Mesenchymal stem cell (in vitro differentiated cells and primary cell): ENCODE measurements at regions not wholly inside any gene's neighbourhood (a gene's known extent, or its start where the extent isn't known, plus 50 kb on each side); places are given as distances from the start of the nearest gene placed in this dataset.

Experiments
- DNase-seq: peaks from one replicate; pipeline ENCODE4 v3.0.0-alpha.2; 2013
- H2AFZ ChIP-seq: one replicate; pipeline ENCODE4 v1.6.1; 2013; ENCODE audit warnings: low read depth, mild to moderate bottlenecking, control low read depth, inconsistent platforms, low read length, moderate library complexity
- H2AK5ac ChIP-seq: 2 replicates; pipeline ENCODE4 v1.6.1; 2013; ENCODE audit warnings: low read length, moderate library complexity, mild to moderate bottlenecking, inconsistent platforms; ENCODE audit not compliant: severe bottlenecking
- H2BK120ac ChIP-seq: one replicate; pipeline ENCODE4 v1.6.1; 2013; ENCODE audit warnings: low read depth, mild to moderate bottlenecking, inconsistent platforms, low read length, moderate library complexity
- H2BK12ac ChIP-seq, 2 experiments: one replicate each; pipeline ENCODE4 v1.6.1; 2013; ENCODE audit warnings: inconsistent platforms in 2 of 2, low read length in 2 of 2, mild to moderate bottlenecking in 2 of 2, moderate library complexity in 2 of 2, control low read depth in 1 of 2
- H2BK15ac ChIP-seq: one replicate; pipeline ENCODE4 v1.6.1; 2013; ENCODE audit warnings: mild to moderate bottlenecking, low read depth, inconsistent platforms; ENCODE audit not compliant: poor library complexity, severe bottlenecking
- H2BK5ac ChIP-seq: 2 replicates; pipeline ENCODE4 v1.6.1; 2013; ENCODE audit warnings: low read depth, mild to moderate bottlenecking, low read length, control low read depth, inconsistent platforms; ENCODE audit not compliant: poor library complexity, severe bottlenecking
- H3K14ac ChIP-seq, 2 experiments: one replicate each; pipeline ENCODE4 v1.6.1; 2013; ENCODE audit warnings: inconsistent platforms in 2 of 2, low read length in 2 of 2, control low read depth in 1 of 2, mild to moderate bottlenecking in 1 of 2, moderate library complexity in 1 of 2
- H3K18ac ChIP-seq, 2 experiments: one replicate each; pipeline ENCODE4 v1.6.1; 2013; ENCODE audit warnings: inconsistent platforms in 2 of 2, low read length in 2 of 2, control low read depth in 1 of 2, low read depth in 1 of 2, mild to moderate bottlenecking in 1 of 2
- H3K23ac ChIP-seq, 2 experiments: one replicate each; pipeline ENCODE4 v1.6.1; 2013; ENCODE audit warnings: inconsistent platforms in 2 of 2, low read length in 2 of 2, mild to moderate bottlenecking in 2 of 2, moderate library complexity in 2 of 2, control low read depth in 1 of 2
- H3K27ac ChIP-seq: 2 replicates; pipeline ENCODE4 v1.5.1; 2013; ENCODE audit warnings: mild to moderate bottlenecking, moderate library complexity, low read length, control low read depth, inconsistent platforms; ENCODE audit not compliant: poor library complexity, severe bottlenecking
- H3K27me3 ChIP-seq, 2 experiments: 2 replicates each; pipeline versions ENCODE4 v1.6.1 to v1.7.0; 2013; ENCODE audit warnings: low read length in 2 of 2, mild to moderate bottlenecking in 2 of 2, moderate library complexity in 2 of 2, control low read depth in 1 of 2, inconsistent platforms in 1 of 2; ENCODE audit not compliant: control insufficient read depth in 1 of 2, insufficient read depth in 1 of 2
- H3K36me3 ChIP-seq, 2 experiments: 2 replicates each; pipeline versions ENCODE4 v1.6.1 to v1.7.0; 2013; ENCODE audit warnings: low read length in 2 of 2, control low read depth in 1 of 2, inconsistent platforms in 1 of 2, low read depth in 1 of 2, mild to moderate bottlenecking in 1 of 2; ENCODE audit not compliant: insufficient read depth in 2 of 2, control insufficient read depth in 1 of 2
- H3K4ac ChIP-seq, 2 experiments: one replicate each; pipeline ENCODE4 v1.6.1; 2013; ENCODE audit warnings: inconsistent platforms in 2 of 2, low read length in 2 of 2, mild to moderate bottlenecking in 2 of 2, moderate library complexity in 2 of 2, control low read depth in 1 of 2, low read depth in 1 of 2
- H3K4me1 ChIP-seq: 2 replicates; pipeline ENCODE4 v1.6.1; 2013; ENCODE audit warnings: low read depth, low read length, control low read depth; ENCODE audit not compliant: control insufficient read depth, insufficient read depth
- H3K4me2 ChIP-seq: 2 replicates; pipeline ENCODE4 v1.6.1; 2013; ENCODE audit warnings: low read length, mild to moderate bottlenecking, inconsistent platforms; ENCODE audit not compliant: poor library complexity, severe bottlenecking
- H3K4me3 ChIP-seq, 2 experiments: 2 replicates each; pipeline versions ENCODE4 v1.5.1 to v1.7.0; 2013; ENCODE audit warnings: low read length in 2 of 2, mild to moderate bottlenecking in 2 of 2, control low read depth in 1 of 2, low read depth in 1 of 2; ENCODE audit not compliant: insufficient read depth in 1 of 2
- H3K79me1 ChIP-seq: replicated peaks from 2 replicates; pipeline ENCODE4 v1.6.1; 2013; ENCODE audit warnings: mild to moderate bottlenecking, control low read depth, low read length, inconsistent platforms; ENCODE audit not compliant: poor library complexity, severe bottlenecking
- H3K9ac ChIP-seq: 2 replicates; pipeline ENCODE4 v1.7.0; 2013; ENCODE audit warnings: mild to moderate bottlenecking, low read length, moderate library complexity
- H3K9me3 ChIP-seq: 2 replicates; pipeline ENCODE4 v1.7.0; 2013; ENCODE audit warnings: mild to moderate bottlenecking, low read length; ENCODE audit not compliant: control insufficient read depth
- H4K8ac ChIP-seq: one replicate; pipeline ENCODE4 v1.6.1; 2013; ENCODE audit warnings: inconsistent platforms, mild to moderate bottlenecking, low read length, moderate library complexity
- H4K91ac ChIP-seq: one replicate; pipeline ENCODE4 v1.6.1; 2013; ENCODE audit warnings: mild to moderate bottlenecking, low read length, inconsistent platforms
- WGBS: methylation state at CpG from one replicate; pipeline ENCODE4 v1.1.7; 2013; ENCODE audit warnings: mixed read lengths; 5-methylcytosine and 5-hydroxymethylcytosine counted together

- WGBS = 87% methylated on average over 6 of the region's 6 CpGs
- no peak overlapping the region for H2BK12ac ChIP-seq
- no peak overlapping the region for H4K8ac ChIP-seq
- H2BK120ac ChIP-seq = no peak overlapping the region
- no peak overlapping the region for H3K4me3 ChIP-seq
- no peak overlapping the region for H3K23ac ChIP-seq
- H2BK5ac ChIP-seq = no peak overlapping the region
- H3K9me3 ChIP-seq = no peaks in the 10 kb centered on the region
- no peak overlapping the region for H3K4me2 ChIP-seq
- H4K91ac ChIP-seq = no peak overlapping the region
- H3K27me3 ChIP-seq = peaks cover 0 to 5% of the 10 kb centered on the region in 2 experiments
- no peak overlapping the region for H3K4ac ChIP-seq
- H2BK15ac ChIP-seq = no peak overlapping the region
- no peak overlapping the region for H3K27ac ChIP-seq
- H2AFZ ChIP-seq = no peak overlapping the region
- H3K18ac ChIP-seq = no peak overlapping the region
- no peak for DNase-seq
- H3K4me1 ChIP-seq = peaks cover 4% of the 10 kb centered on the region
- no peaks in the 10 kb centered on the region for H3K79me1 ChIP-seq
- H3K9ac ChIP-seq = no peak overlapping the region
- H3K36me3 ChIP-seq = no peaks in the 10 kb centered on the region
- no peak overlapping the region for H3K14ac ChIP-seq
- no peak overlapping the region for H2AK5ac ChIP-seq
Measured at GRCh38 chr16:49936791-49937190, 80.9 kb upstream of the ZNF423 start.

- 76% methylated on average over 7 of the region's 7 CpGs for WGBS
- no peak overlapping the region for H4K8ac ChIP-seq
Measured at GRCh38 chr16:49937886-49938285, 82.0 kb upstream of the ZNF423 start.

GRCh38 chr16:49939495-49939894 is 83.6 kb upstream of the ZNF423 start:
- Histone ChIP-seq H3K9me3 (no peaks in the 10 kb centered on the region), H4K91ac (no peak overlapping the region), H3K4ac (no peak overlapping the region), H2BK5ac (no peak overlapping the region), H4K8ac (no peak overlapping the region), H2BK12ac (no peak overlapping the region), H3K9ac (no peak overlapping the region), H2BK120ac (no peak overlapping the region), H3K4me3 (no peak overlapping the region), H2AFZ (no peak overlapping the region), H3K36me3 (no peaks in the 10 kb centered on the region), H3K4me1 (no peaks in the 10 kb centered on the region), H3K14ac (no peak overlapping the region), H2BK15ac (no peak overlapping the region), H3K27me3 (peaks cover 0 to 3% of the 10 kb centered on the region in 2 experiments), H3K23ac (no peak overlapping the region), H3K18ac (no peak overlapping the region), H3K4me2 (no peak overlapping the region), H2AK5ac (no peak overlapping the region), H3K27ac (no peak overlapping the region), H3K79me1 (no peaks in the 10 kb centered on the region)
- DNase-seq = no peak
- WGBS = 100% methylated on average over 2 of the region's 2 CpGs

More at GRCh38 chr16:49937886-49938285, 82.0 kb upstream of the ZNF423 start:
- no peak overlapping the region for H2AK5ac ChIP-seq
- peaks cover 0 to 3% of the 10 kb centered on the region in 2 experiments for H3K27me3 ChIP-seq
- no peak overlapping the region for H3K4me2 ChIP-seq
- H2BK12ac ChIP-seq = no peak overlapping the region
- no peak overlapping the region for H4K91ac ChIP-seq
- H2BK5ac ChIP-seq = no peak overlapping the region
- peaks cover 2% of the 10 kb centered on the region for H3K4me1 ChIP-seq
- H2BK120ac ChIP-seq = no peak overlapping the region
- no peak overlapping the region for H3K18ac ChIP-seq
- H3K79me1 ChIP-seq = no peaks in the 10 kb centered on the region
- H3K4me3 ChIP-seq = no peak overlapping the region
- no peaks in the 10 kb centered on the region for H3K9me3 ChIP-seq
- H2BK15ac ChIP-seq = no peak overlapping the region
- no peak overlapping the region for H3K9ac ChIP-seq
- H3K36me3 ChIP-seq = no peaks in the 10 kb centered on the region
- H2AFZ ChIP-seq = no peak overlapping the region
- no peak overlapping the region for H3K27ac ChIP-seq
- H3K23ac ChIP-seq = no peak overlapping the region
- H3K14ac ChIP-seq = no peak overlapping the region
- H3K4ac ChIP-seq = no peak overlapping the region
- no peak for DNase-seq

GRCh38 chr16:49940464-49941224 is 84.4 kb upstream of the CNEP1R1 start:
- H3K4me2 ChIP-seq = no peak overlapping the region
- H2AK5ac ChIP-seq = no peak overlapping the region
- no peak overlapping the region for H3K18ac ChIP-seq
- no peaks in the 10 kb centered on the region for H3K9me3 ChIP-seq
- H3K4ac ChIP-seq = no peak overlapping the region
- 87% methylated on average over 6 of the region's 13 CpGs for WGBS
- no peak overlapping the region for H2BK12ac ChIP-seq
- H2BK15ac ChIP-seq = no peak overlapping the region
- no peak overlapping the region for H4K8ac ChIP-seq
- no peak overlapping the region for H3K23ac ChIP-seq
- no peaks in the 10 kb centered on the region for H3K36me3 ChIP-seq
- H2AFZ ChIP-seq = no peak overlapping the region
- no peak overlapping the region for H2BK120ac ChIP-seq
- H3K14ac ChIP-seq = no peak overlapping the region
- no peak overlapping the region for H3K9ac ChIP-seq
- no peaks in the 10 kb centered on the region for H3K4me1 ChIP-seq
- DNase-seq = no peak
- no peak overlapping the region for H4K91ac ChIP-seq
- no peaks in the 10 kb centered on the region for H3K79me1 ChIP-seq
- no peak overlapping the region for H3K4me3 ChIP-seq
- H3K27me3 ChIP-seq = peaks cover 0 to 3% of the 10 kb centered on the region in 2 experiments
- H3K27ac ChIP-seq = no peak overlapping the region
- no peak overlapping the region for H2BK5ac ChIP-seq
